SK-N-SH (cell line): ENCODE measurements at regions not wholly inside any gene's neighbourhood (a gene's known extent, or its start where the extent isn't known, plus 50 kb on each side); places are given as distances from the start of the nearest gene placed in this dataset.

ENCODE experiments used
- CTCF ChIA-PET: fragments of 300-600, 350-600 bp; formaldehyde crosslinking; extraction: SDS; loops from one replicate; lab custom pipeline; 2021; lab: Yijun Ruan, JAX
- POLR2A ChIA-PET: fragments of 350-600 bp; sonication (Branson Sonifier 250); formaldehyde crosslinking; extraction: SDS; loops from one replicate; lab custom pipeline; 2020; ENCODE audit warnings: antibody characterized with exemption, inconsistent platforms; lab: Yijun Ruan, JAX
- DNase-seq: peaks from one replicate; pipeline ENCODE4 v3.0.0; 2012
- H2AFZ ChIP-seq: fragments of 200-600 bp; sonication (generic); 2 replicates; pipeline ENCODE4 v1.8.1; 2016; ENCODE audit warnings: antibody characterized with exemption, mild to moderate bottlenecking, low read depth
- H3F3A ChIP-seq: fragments of 200-600 bp; sonication (generic); replicated peaks from 2 replicates; pipeline ENCODE3; 2016; ENCODE audit warnings: antibody characterized with exemption, mild to moderate bottlenecking; ENCODE audit not compliant: insufficient read depth
- H3K27ac ChIP-seq, 2 experiments: fragments of 200-500 bp in 1 of 2; fragments of 200-600 bp in 1 of 2; sonication (Bioruptor generic) in 1 of 2; sonication (generic), shearing (Covaris generic) in 1 of 2; 2 replicates each; pipeline versions ENCODE4 v1.5.1 to v1.6.1; 2014 to 2016; ENCODE audit warnings: low read depth in 2 of 2, inconsistent platforms in 1 of 2, low read length in 1 of 2, mild to moderate bottlenecking in 1 of 2, mixed read lengths in 1 of 2
- H3K27me3 ChIP-seq: fragments of 200-600 bp; sonication (generic), shearing (Covaris generic); 2 replicates; pipeline ENCODE4 v1.6.1; 2016; ENCODE audit warnings: mixed run types; ENCODE audit not compliant: insufficient read depth
- H3K36me3 ChIP-seq, 2 experiments: fragments of 200-500 bp in 1 of 2; fragments of 200-600 bp in 1 of 2; sonication (Bioruptor generic) in 1 of 2; sonication (generic) in 1 of 2; replicated peaks in 1 of 2; 2 replicates each; pipeline versions ENCODE3 to v1.5.1; 2014 to 2016; ENCODE audit warnings: low read length in 1 of 2, mild to moderate bottlenecking in 1 of 2; ENCODE audit not compliant: insufficient read depth in 2 of 2, control insufficient read depth in 1 of 2
- H3K4me1 ChIP-seq, 2 experiments: fragments of 200-500 bp in 1 of 2; fragments of 200-600 bp in 1 of 2; sonication (Bioruptor generic) in 1 of 2; sonication (generic), shearing (Covaris generic) in 1 of 2; 2 replicates each; pipeline versions ENCODE4 v1.5.1 to v1.6.1; 2014 to 2016; ENCODE audit warnings: low read depth in 1 of 2, low read length in 1 of 2, mixed run types in 1 of 2; ENCODE audit not compliant: insufficient read depth in 2 of 2, control insufficient read depth in 1 of 2
- H3K4me2 ChIP-seq: fragments of 200-600 bp; sonication (generic), shearing (Covaris generic); 2 replicates; pipeline ENCODE4 v1.6.1; 2017; ENCODE audit warnings: mixed run types
- H3K4me3 ChIP-seq, 2 experiments: fragments of 200-500 bp in 1 of 2; fragments of 200-600 bp in 1 of 2; sonication (Bioruptor generic) in 1 of 2; sonication (generic), shearing (Covaris generic) in 1 of 2; 2 replicates each; pipeline versions ENCODE4 v1.5.1 to v1.8.1; 2014 to 2016; ENCODE audit warnings: low read depth in 2 of 2, inconsistent platforms in 1 of 2, low read length in 1 of 2, mild to moderate bottlenecking in 1 of 2, mixed read lengths in 1 of 2, moderate library complexity in 1 of 2
- H3K79me2 ChIP-seq: fragments of 200-600 bp; sonication (generic); 2 replicates; pipeline ENCODE4 v1.8.1; 2017; ENCODE audit warnings: mild to moderate bottlenecking; ENCODE audit not compliant: insufficient read depth
- H3K9ac ChIP-seq: fragments of 200-600 bp; sonication (generic); 2 replicates; pipeline ENCODE4 v1.6.1; 2017; ENCODE audit warnings: mixed run types
- H3K9me2 ChIP-seq: fragments of 200-600 bp; sonication (generic); 2 replicates; pipeline ENCODE4 v1.6.1; 2017; ENCODE audit warnings: mixed run types
- H3K9me3 ChIP-seq: fragments of 200-600 bp; sonication (generic); 2 replicates; pipeline ENCODE4 v1.6.1; 2017; ENCODE audit warnings: mixed run types, mild to moderate bottlenecking, moderate library complexity
- H4K20me1 ChIP-seq: fragments of 200-600 bp; sonication (generic); 2 replicates; pipeline ENCODE4 v1.6.1; 2017; ENCODE audit warnings: mild to moderate bottlenecking, mixed run types; ENCODE audit not compliant: insufficient read depth
- CHD2 ChIP-seq: fragments of 150-350 bp; IDR thresholded peaks from 2 replicates; pipeline ENCODE4 v1.6.1; 2018; ENCODE audit warnings: low read length; ENCODE audit not compliant: partially characterized antibody
- ELF1 ChIP-seq: IDR thresholded peaks from 2 replicates; pipeline ENCODE4 v1.4.0; 2012
- EP300 ChIP-seq, 2 experiments: IDR thresholded peaks; 2 replicates each; pipeline versions ENCODE4 v1.4.0 to v1.6.1; 2012; ENCODE audit warnings: borderline replicate concordance in 1 of 2, low read depth in 1 of 2, low read length in 1 of 2
- FOSL2 ChIP-seq: IDR thresholded peaks from 2 replicates; pipeline ENCODE4 v1.4.0; 2012; ENCODE audit warnings: low read depth, mild to moderate bottlenecking, moderate library complexity, borderline replicate concordance
- GABPA ChIP-seq: IDR thresholded peaks from 2 replicates; pipeline ENCODE4 v1.4.0; 2012; ENCODE audit warnings: low read depth, mild to moderate bottlenecking
- JUND ChIP-seq: IDR thresholded peaks from 2 replicates; pipeline ENCODE4 v1.4.0; 2012
- MAX ChIP-seq: IDR thresholded peaks from 2 replicates; pipeline ENCODE4 v1.4.0; 2012; ENCODE audit warnings: low read depth
- MEF2A ChIP-seq: IDR thresholded peaks from 2 replicates; pipeline ENCODE4 v1.4.0; 2012; ENCODE audit warnings: low read depth, borderline replicate concordance
- MXI1 ChIP-seq: IDR thresholded peaks from 2 replicates; pipeline ENCODE4 v1.6.1; 2012; ENCODE audit warnings: mild to moderate bottlenecking, low read depth, low read length, improper control_type of control experiment
- RAD21 ChIP-seq: IDR thresholded peaks from 2 replicates; pipeline ENCODE4 v1.6.1; 2012; ENCODE audit warnings: mild to moderate bottlenecking, low read length
- RCOR1 ChIP-seq: fragments of 150-350 bp; IDR thresholded peaks from 2 replicates; pipeline ENCODE4 v1.6.1; 2017; ENCODE audit warnings: antibody characterized with exemption, low read length
- RXRA ChIP-seq: IDR thresholded peaks from 2 replicates; pipeline ENCODE4 v1.4.0; 2012; ENCODE audit warnings: low read depth, mild to moderate bottlenecking, borderline replicate concordance
- SIN3A ChIP-seq: IDR thresholded peaks from 2 replicates; pipeline ENCODE4 v1.6.1; 2012; ENCODE audit warnings: low read depth, mild to moderate bottlenecking, low read length, moderate library complexity, borderline replicate concordance
- SMC3 ChIP-seq: IDR thresholded peaks from 2 replicates; pipeline ENCODE4 v1.6.1; 2012; ENCODE audit warnings: low read depth, low read length, improper control_type of control experiment
- TAF1 ChIP-seq: IDR thresholded peaks from 2 replicates; pipeline ENCODE4 v1.6.1; 2012; ENCODE audit warnings: low read depth, mild to moderate bottlenecking, low read length, moderate library complexity, borderline replicate concordance
- TCF12 ChIP-seq: IDR thresholded peaks from 2 replicates; pipeline ENCODE4 v1.4.0; 2012
- TEAD4 ChIP-seq: IDR thresholded peaks from 2 replicates; pipeline ENCODE4 v1.4.0; 2012; ENCODE audit warnings: mild to moderate bottlenecking, borderline replicate concordance; ENCODE audit not compliant: insufficient read depth
- YY1 ChIP-seq: IDR thresholded peaks from 2 replicates; pipeline ENCODE4 v1.4.0; 2012; ENCODE audit warnings: low read depth, mild to moderate bottlenecking
- ZBTB33 ChIP-seq: IDR thresholded peaks from 2 replicates; pipeline ENCODE4 v1.4.0; 2012; ENCODE audit warnings: low read depth, borderline replicate concordance
- WGBS: methylation state at CpG from one replicate; pipeline ENCODE4 v1.1.6; 2017; ENCODE audit warnings: low lambda C conversion rate; 5-methylcytosine and 5-hydroxymethylcytosine counted together
- TF ChIP-seq, protein P1 (sequence below): IDR thresholded peaks from 2 replicates; pipeline ENCODE4; 2012
- TF ChIP-seq, protein P2 (sequence below): fragments of 150-350 bp; IDR thresholded peaks from 2 replicates; pipeline ENCODE4 v1.6.1; 2016; ENCODE audit warnings: mild to moderate bottlenecking, low read depth, low read length
- TF ChIP-seq, protein P3 (sequence below): IDR thresholded peaks from 2 replicates; pipeline ENCODE4 v1.6.1; 2012; ENCODE audit warnings: mild to moderate bottlenecking, low read depth, low read length, moderate library complexity

GRCh38 chr18:30387401-30387800 lies 655.1 kb downstream of the DSC3 start (continued):
- TF ChIP-seq ELF1, result no peak
- no peak for TF ChIP-seq YY1
- no peak for TF ChIP-seq JUND

DNA sequence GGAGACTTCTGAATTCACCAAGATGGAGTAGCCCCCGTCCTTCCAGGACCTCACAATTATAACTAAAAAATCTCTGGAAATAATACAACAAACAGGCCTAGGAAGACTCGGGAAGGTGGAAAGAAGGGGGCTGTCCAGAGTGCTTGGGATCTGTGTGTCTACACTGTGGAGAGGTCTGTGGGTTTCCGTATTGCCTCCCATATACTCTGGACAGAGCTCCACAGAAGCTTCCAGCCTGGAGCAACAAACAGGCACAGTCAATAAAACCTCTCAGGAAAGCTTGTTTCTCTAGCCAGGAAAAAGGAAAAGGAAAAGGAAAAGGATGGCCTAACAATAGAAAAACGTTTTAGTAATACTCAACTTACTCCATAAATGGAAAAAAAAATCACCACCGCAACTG lies 655.9 kb downstream of the DSC3 start:
- H3K4me3 ChIP-seq, result no peak overlapping the region
- H4K20me1 ChIP-seq, result no peaks in the 10 kb centered on the region
- no peaks in the 10 kb centered on the region for H3K9me3 ChIP-seq
- no peak overlapping the region for H3K9ac ChIP-seq
- no peaks in the 10 kb centered on the region for H3K4me1 ChIP-seq
- TF ChIP-seq GABPA (no peak), TCF12 (no peak), SMC3 (no peak), CHD2 (no peak), RXRA (no peak), RCOR1 (no peak), TEAD4 (no peak), SIN3A (no peak), EP300 (IDR thresholded peaks at IDR 0.05; ENCODE audit: borderline replicate concordance in 1 of 2, low read depth in 1 of 2, low read length in 1 of 2) (no peak), FOSL2 (no peak), MXI1 (no peak), JUND (no peak), MEF2A (no peak), RAD21 (no peak), TAF1 (no peak), ZBTB33 (no peak), MAX (no peak)
- TF ChIP-seq, protein P1, sequence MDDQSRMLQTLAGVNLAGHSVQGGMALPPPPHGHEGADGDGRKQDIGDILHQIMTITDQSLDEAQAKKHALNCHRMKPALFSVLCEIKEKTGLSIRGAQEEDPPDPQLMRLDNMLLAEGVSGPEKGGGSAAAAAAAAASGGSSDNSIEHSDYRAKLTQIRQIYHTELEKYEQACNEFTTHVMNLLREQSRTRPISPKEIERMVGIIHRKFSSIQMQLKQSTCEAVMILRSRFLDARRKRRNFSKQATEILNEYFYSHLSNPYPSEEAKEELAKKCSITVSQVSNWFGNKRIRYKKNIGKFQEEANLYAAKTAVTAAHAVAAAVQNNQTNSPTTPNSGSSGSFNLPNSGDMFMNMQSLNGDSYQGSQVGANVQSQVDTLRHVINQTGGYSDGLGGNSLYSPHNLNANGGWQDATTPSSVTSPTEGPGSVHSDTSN, result no peak
- TF ChIP-seq, protein P2, sequence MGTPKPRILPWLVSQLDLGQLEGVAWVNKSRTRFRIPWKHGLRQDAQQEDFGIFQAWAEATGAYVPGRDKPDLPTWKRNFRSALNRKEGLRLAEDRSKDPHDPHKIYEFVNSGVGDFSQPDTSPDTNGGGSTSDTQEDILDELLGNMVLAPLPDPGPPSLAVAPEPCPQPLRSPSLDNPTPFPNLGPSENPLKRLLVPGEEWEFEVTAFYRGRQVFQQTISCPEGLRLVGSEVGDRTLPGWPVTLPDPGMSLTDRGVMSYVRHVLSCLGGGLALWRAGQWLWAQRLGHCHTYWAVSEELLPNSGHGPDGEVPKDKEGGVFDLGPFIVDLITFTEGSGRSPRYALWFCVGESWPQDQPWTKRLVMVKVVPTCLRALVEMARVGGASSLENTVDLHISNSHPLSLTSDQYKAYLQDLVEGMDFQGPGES, result no peak
- TF ChIP-seq, protein P3, sequence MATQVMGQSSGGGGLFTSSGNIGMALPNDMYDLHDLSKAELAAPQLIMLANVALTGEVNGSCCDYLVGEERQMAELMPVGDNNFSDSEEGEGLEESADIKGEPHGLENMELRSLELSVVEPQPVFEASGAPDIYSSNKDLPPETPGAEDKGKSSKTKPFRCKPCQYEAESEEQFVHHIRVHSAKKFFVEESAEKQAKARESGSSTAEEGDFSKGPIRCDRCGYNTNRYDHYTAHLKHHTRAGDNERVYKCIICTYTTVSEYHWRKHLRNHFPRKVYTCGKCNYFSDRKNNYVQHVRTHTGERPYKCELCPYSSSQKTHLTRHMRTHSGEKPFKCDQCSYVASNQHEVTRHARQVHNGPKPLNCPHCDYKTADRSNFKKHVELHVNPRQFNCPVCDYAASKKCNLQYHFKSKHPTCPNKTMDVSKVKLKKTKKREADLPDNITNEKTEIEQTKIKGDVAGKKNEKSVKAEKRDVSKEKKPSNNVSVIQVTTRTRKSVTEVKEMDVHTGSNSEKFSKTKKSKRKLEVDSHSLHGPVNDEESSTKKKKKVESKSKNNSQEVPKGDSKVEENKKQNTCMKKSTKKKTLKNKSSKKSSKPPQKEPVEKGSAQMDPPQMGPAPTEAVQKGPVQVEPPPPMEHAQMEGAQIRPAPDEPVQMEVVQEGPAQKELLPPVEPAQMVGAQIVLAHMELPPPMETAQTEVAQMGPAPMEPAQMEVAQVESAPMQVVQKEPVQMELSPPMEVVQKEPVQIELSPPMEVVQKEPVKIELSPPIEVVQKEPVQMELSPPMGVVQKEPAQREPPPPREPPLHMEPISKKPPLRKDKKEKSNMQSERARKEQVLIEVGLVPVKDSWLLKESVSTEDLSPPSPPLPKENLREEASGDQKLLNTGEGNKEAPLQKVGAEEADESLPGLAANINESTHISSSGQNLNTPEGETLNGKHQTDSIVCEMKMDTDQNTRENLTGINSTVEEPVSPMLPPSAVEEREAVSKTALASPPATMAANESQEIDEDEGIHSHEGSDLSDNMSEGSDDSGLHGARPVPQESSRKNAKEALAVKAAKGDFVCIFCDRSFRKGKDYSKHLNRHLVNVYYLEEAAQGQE, result no peak
- no peaks in the 10 kb centered on the region for H3F3A ChIP-seq
- no peak for DNase-seq
- H3K79me2 ChIP-seq, result no peaks in the 10 kb centered on the region
- POLR2A ChIA-PET, result no interaction called here
- CTCF ChIA-PET, result no interaction called here
- no peaks in the 10 kb centered on the region for H3K27me3 ChIP-seq
- no peaks in the 10 kb centered on the region for H3K9me2 ChIP-seq
- H3K4me2 ChIP-seq, result no peak overlapping the region
- no peaks in the 10 kb centered on the region for H3K36me3 ChIP-seq
- 20% methylated on average over 5 of the region's 5 CpGs for WGBS
- H2AFZ ChIP-seq, result no peak overlapping the region
- no peak overlapping the region for H3K27ac ChIP-seq
